OCI-LY7 (cell line): ENCODE measurements at regions not wholly inside any gene's neighbourhood (a gene's known extent, or its start where the extent isn't known, plus 50 kb on each side); places are given as distances from the start of the nearest gene placed in this dataset.

ENCODE experiments used
- BruUV-seq: library from RNA; stranded (reverse); fragments of 400-500 nt; replicated peaks from 2 replicates; lab custom pipeline; 2021; lab: Mats Ljungman, UMichigan
- CTCF ChIA-PET: fragments of 300-600 bp; sonication (Branson Sonifier 250); formaldehyde crosslinking; loops from one replicate; lab custom pipeline; 2022; ENCODE audit warnings: antibody characterized with exemption; ENCODE audit not compliant: unreplicated experiment; lab: Charles Lee
- POLR2A ChIA-PET: fragments of 300-600 bp; sonication (Branson Sonifier 250); formaldehyde crosslinking; loops from one replicate; lab custom pipeline; 2022; ENCODE audit warnings: antibody characterized with exemption; lab: Charles Lee
- DNase-seq: peaks from one replicate; pipeline ENCODE4 v3.0.0-alpha.2; 2015; ENCODE audit warnings: low spot score
- H2AFZ ChIP-seq: fragments of 200-600 bp; sonication (generic), shearing (Covaris generic); 2 replicates; pipeline ENCODE4 v1.6.1; 2014; ENCODE audit warnings: mild to moderate bottlenecking, antibody characterized with exemption, low read length, moderate library complexity
- H3K27ac ChIP-seq: fragments of 200-600 bp; sonication (generic); 2 replicates; pipeline ENCODE4 v1.5.1; 2014; ENCODE audit warnings: mixed run types, low read depth, mild to moderate bottlenecking, moderate library complexity, low read length, inconsistent platforms; ENCODE audit not compliant: poor library complexity, severe bottlenecking
- H3K36me3 ChIP-seq: fragments of 200-600 bp; sonication (generic); 2 replicates; pipeline ENCODE4 v1.6.1; 2014; ENCODE audit warnings: mild to moderate bottlenecking, antibody characterized with exemption, low read length, moderate library complexity, mixed read lengths; ENCODE audit not compliant: insufficient read depth
- H3K4me1 ChIP-seq: fragments of 200-600 bp; sonication (generic); 2 replicates; pipeline ENCODE4 v1.5.1; 2014; ENCODE audit warnings: mild to moderate bottlenecking, low read length; ENCODE audit not compliant: insufficient read depth, poor library complexity, severe bottlenecking
- H3K4me2 ChIP-seq: fragments of 200-600 bp; sonication (generic); 2 replicates; pipeline ENCODE4 v1.6.1; 2014; ENCODE audit warnings: mild to moderate bottlenecking, low read length
- H3K4me3 ChIP-seq: fragments of 200-600 bp; sonication (generic); 2 replicates; pipeline ENCODE4 v1.5.1; 2014; ENCODE audit warnings: mild to moderate bottlenecking, low read depth, low read length; ENCODE audit not compliant: poor library complexity, severe bottlenecking
- H3K79me2 ChIP-seq: fragments of 200-600 bp; sonication (generic); 2 replicates; pipeline ENCODE4 v1.6.1; 2016; ENCODE audit warnings: low read depth, mild to moderate bottlenecking, low read length, moderate library complexity, mixed read lengths; ENCODE audit not compliant: insufficient read depth
- H3K9me2 ChIP-seq: fragments of 200-600 bp; sonication (generic); 2 replicates; pipeline ENCODE4 v1.6.1; 2016; ENCODE audit warnings: mild to moderate bottlenecking, low read length, mixed read lengths; ENCODE audit not compliant: insufficient read depth
- H3K9me3 ChIP-seq: fragments of 200-600 bp; sonication (generic); 2 replicates; pipeline ENCODE4 v1.6.1; 2014; ENCODE audit warnings: mild to moderate bottlenecking, mixed run types, low read length, mixed read lengths
- H4K20me1 ChIP-seq: fragments of 200-600 bp; sonication (generic); 2 replicates; pipeline ENCODE4 v1.6.1; 2014; ENCODE audit warnings: mild to moderate bottlenecking, antibody characterized with exemption, low read length, moderate library complexity, mixed read lengths; ENCODE audit not compliant: insufficient read depth
- EZH2phosphoT487 ChIP-seq: fragments of 200-600 bp; sonication (generic); IDR thresholded peaks from 2 replicates; pipeline ENCODE4 v1.6.1; 2018; ENCODE audit warnings: low read depth, borderline replicate concordance, mild to moderate bottlenecking, mixed run types, antibody characterized with exemption, low read length, moderate library complexity, mixed read lengths
- intact Hi-C: fragments of 100-400 bp; cut with micrococcal nuclease; formaldehyde crosslinking; loops from one replicate; pipeline ENCODE4 v1.10.0; 2022; ENCODE audit not compliant: unreplicated experiment
- TF ChIP-seq, protein P1 (sequence below): fragments of 200-600 bp; sonication (generic); conservative IDR thresholded peaks from 2 replicates; pipeline ENCODE4 v1.5.1; 2014; ENCODE audit warnings: mild to moderate bottlenecking, antibody characterized with exemption, low read length, moderate library complexity, mixed read lengths

DNA sequence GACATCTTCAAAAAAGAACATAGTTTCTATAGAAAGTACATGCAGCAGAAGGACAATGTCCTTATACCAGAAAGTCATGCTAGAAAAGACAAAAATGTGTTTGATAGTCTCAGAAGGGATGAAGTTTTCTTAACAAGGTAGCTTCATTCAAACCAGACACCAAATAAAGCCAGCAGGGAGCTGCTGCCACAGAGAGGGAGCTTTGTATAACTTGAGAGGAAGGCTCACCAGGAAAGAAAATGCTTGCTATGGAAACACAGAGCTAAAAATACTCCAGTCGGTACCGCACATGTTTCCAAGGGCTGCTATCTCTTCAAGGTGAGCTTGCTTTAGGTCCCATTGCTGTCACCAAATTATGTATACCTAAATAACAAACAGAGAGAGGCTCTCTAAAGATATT lies 1074.8 kb upstream of the ALCAM start:
- POLR2A ChIA-PET = interaction anchor here (0.7 to 1.8 kb wide), 3 partner anchors 11 to 1043 kb away, joined by 3 to 7 read pairs (median 3); no protein-coding TSS in a partner anchor
- peak overlapping the region; percentile 57 for H3K4me3 ChIP-seq

DNA sequence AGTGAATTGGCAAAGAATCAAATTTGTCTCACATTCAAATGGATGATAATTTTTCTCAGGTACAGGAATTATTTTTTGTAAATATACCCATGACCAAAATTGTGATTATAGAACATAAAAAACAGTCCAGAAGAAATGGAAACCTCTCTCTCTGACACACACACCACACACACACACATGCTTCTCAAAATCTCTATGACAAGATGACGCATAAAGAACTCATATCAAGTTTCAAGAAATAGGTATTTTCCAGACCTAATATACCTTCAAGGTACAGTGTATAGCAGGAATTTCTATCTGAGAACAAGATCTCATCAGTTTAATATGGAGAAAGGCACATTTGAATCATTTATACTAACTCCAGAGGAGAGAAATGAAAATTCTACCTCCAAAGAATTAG lies 1069.1 kb upstream of the ALCAM start:
- Histone ChIP-seq H3K79me2 (no peaks in the 10 kb centered on the region), H3K4me1 (no peaks in the 10 kb centered on the region), H4K20me1 (no peaks in the 10 kb centered on the region), H3K4me2 (no peak overlapping the region), H3K9me3 (no peaks in the 10 kb centered on the region), H3K27ac (no peak overlapping the region), H2AFZ (no peak overlapping the region), H3K4me3 (no peak overlapping the region), H3K36me3 (no peaks in the 10 kb centered on the region), H3K9me2 (no peaks in the 10 kb centered on the region; the same call in 1 of the 2 replicates)
- ChIA-PET POLR2A (no interaction called here), CTCF (no interaction called here)
- intact Hi-C loops = no loop called here
- BruUV-seq = no TSS peak
- no peak for DNase-seq
- TF ChIP-seq, protein P1, sequence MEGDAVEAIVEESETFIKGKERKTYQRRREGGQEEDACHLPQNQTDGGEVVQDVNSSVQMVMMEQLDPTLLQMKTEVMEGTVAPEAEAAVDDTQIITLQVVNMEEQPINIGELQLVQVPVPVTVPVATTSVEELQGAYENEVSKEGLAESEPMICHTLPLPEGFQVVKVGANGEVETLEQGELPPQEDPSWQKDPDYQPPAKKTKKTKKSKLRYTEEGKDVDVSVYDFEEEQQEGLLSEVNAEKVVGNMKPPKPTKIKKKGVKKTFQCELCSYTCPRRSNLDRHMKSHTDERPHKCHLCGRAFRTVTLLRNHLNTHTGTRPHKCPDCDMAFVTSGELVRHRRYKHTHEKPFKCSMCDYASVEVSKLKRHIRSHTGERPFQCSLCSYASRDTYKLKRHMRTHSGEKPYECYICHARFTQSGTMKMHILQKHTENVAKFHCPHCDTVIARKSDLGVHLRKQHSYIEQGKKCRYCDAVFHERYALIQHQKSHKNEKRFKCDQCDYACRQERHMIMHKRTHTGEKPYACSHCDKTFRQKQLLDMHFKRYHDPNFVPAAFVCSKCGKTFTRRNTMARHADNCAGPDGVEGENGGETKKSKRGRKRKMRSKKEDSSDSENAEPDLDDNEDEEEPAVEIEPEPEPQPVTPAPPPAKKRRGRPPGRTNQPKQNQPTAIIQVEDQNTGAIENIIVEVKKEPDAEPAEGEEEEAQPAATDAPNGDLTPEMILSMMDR = no peak
- TF ChIP-seq EZH2phosphoT487 = no peak

More for the DNA sequence above, 1074.8 kb upstream of the ALCAM start:
- Histone ChIP-seq H3K9me2 (no peaks in the 10 kb centered on the region), H3K4me1 (peaks cover 8% of the 10 kb centered on the region), H3K9me3 (no peaks in the 10 kb centered on the region), H4K20me1 (no peaks in the 10 kb centered on the region), H3K4me2 (peak overlapping the region; percentile 82), H3K79me2 (no peaks in the 10 kb centered on the region), H3K36me3 (no peaks in the 10 kb centered on the region), H3K27ac (no peak overlapping the region), H2AFZ (peak overlapping the region; percentile 98)
- CTCF ChIA-PET = no interaction called here
- intact Hi-C loops = no loop called here
- no TSS peak for BruUV-seq
- TF ChIP-seq, protein P1 = no peak
- TF ChIP-seq EZH2phosphoT487 = no peak
- DNase-seq = peak; percentile 8

DNA sequence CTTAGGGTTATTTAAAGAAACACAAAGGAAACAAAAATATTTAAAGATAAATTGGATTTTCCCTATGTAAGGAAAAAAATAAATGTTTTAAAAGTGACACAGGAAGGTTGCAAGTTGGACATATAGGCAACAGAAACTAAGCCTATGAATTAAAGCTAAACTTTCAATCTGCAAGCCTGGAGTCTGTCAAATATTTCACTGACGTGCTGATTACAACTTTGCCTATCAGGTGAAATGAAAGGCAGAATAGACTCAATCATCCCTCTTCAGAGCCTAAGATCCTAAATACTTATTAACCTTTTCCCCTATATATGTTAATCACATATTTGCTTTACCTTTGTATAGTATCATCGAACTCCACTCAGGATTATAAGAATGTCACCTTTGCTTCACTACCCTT lies 1068.0 kb upstream of the ALCAM start:
- intact Hi-C loops = no loop called here
- Histone ChIP-seq H4K20me1 (no peaks in the 10 kb centered on the region), H3K9me2 (no peaks in the 10 kb centered on the region; the same call in 1 of the 2 replicates), H3K4me3 (no peak overlapping the region), H2AFZ (no peak overlapping the region), H3K9me3 (no peaks in the 10 kb centered on the region), H3K4me1 (no peaks in the 10 kb centered on the region), H3K27ac (no peak overlapping the region), H3K4me2 (no peak overlapping the region), H3K79me2 (no peaks in the 10 kb centered on the region), H3K36me3 (no peaks in the 10 kb centered on the region)
- DNase-seq = no peak
- BruUV-seq = no TSS peak
- no peak for TF ChIP-seq EZH2phosphoT487
- TF ChIP-seq, protein P1 = no peak
- CTCF ChIA-PET = no interaction called here
- POLR2A ChIA-PET = interaction anchor here (1.3 kb wide), 1 partner anchor 9 kb away, joined by 3 read pairs; no protein-coding TSS in a partner anchor
